Suprapubic skin (tissue), 4 donors: ENCODE measurements at regions not wholly inside any gene's neighbourhood (a gene's known extent, or its start where the extent isn't known, plus 50 kb on each side); places are given as distances from the start of the nearest gene placed in this dataset.

Source experiments
- EP300 ChIP-seq: sonication (generic); formaldehyde crosslinking; IDR thresholded peaks from one replicate; pipeline ENCODE4 v1.6.1; 2017; ENCODE audit warnings: antibody characterized with exemption
- POLR2A ChIP-seq, 2 donors: fragments of 450-650 bp; IDR thresholded peaks; one replicate each; pipeline ENCODE4 v1.6.1; 2017; ENCODE audit warnings: antibody characterized with exemption in 2 of 2, mild to moderate bottlenecking in 2 of 2, moderate library complexity in 2 of 2
- POLR2AphosphoS5 ChIP-seq, 3 donors: sonication (generic); formaldehyde crosslinking; IDR thresholded peaks; one replicate each; pipeline ENCODE4 v1.6.1; 2017; ENCODE audit warnings: antibody characterized with exemption in 3 of 3
- TF ChIP-seq, protein P1 (sequence below), 2 donors: fragments of 200-600 bp in 1 of 2; fragments of 450-650 bp in 1 of 2; sonication (generic) in 1 of 2; IDR thresholded peaks; one replicate each; pipeline ENCODE4 v1.5.1; 2016 to 2019; ENCODE audit warnings: antibody characterized with exemption in 2 of 2, mild to moderate bottlenecking in 1 of 2, moderate library complexity in 1 of 2

DNA sequence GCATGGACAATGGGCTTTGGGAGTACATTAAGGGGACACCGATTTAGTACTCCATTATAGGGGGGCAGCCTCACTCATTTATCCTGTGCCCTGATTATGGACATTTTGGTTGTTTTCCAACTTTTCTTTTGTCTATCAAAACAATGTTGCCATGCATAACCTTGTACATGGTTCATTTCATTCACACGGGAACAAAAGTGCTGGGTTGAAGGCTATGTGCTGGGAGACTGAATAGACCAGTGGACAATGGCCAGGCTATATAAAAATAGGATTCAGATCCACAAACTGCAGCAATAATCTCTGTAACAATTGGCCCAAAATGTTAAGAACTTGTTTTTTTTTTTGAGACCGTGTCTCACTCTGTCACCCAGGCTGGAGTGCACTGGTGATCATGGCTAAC is 100.7 kb upstream of the GMDS start:
- TF ChIP-seq EP300 (no peak), POLR2A (IDR thresholded peaks at IDR 0.05) (no peak), POLR2AphosphoS5 (IDR thresholded peaks at IDR 0.05) (no peak)
- TF ChIP-seq, protein P1, sequence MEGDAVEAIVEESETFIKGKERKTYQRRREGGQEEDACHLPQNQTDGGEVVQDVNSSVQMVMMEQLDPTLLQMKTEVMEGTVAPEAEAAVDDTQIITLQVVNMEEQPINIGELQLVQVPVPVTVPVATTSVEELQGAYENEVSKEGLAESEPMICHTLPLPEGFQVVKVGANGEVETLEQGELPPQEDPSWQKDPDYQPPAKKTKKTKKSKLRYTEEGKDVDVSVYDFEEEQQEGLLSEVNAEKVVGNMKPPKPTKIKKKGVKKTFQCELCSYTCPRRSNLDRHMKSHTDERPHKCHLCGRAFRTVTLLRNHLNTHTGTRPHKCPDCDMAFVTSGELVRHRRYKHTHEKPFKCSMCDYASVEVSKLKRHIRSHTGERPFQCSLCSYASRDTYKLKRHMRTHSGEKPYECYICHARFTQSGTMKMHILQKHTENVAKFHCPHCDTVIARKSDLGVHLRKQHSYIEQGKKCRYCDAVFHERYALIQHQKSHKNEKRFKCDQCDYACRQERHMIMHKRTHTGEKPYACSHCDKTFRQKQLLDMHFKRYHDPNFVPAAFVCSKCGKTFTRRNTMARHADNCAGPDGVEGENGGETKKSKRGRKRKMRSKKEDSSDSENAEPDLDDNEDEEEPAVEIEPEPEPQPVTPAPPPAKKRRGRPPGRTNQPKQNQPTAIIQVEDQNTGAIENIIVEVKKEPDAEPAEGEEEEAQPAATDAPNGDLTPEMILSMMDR (IDR thresholded peaks at IDR 0.05), result no peak
